CD4-positive, alpha-beta T cell (primary cell): ENCODE measurements at regions not wholly inside any gene's neighbourhood (a gene's known extent, or its start where the extent isn't known, plus 50 kb on each side); places are given as distances from the start of the nearest gene placed in this dataset.

Experiments used
- ATAC-seq: fragments of 200-7000 bp; cut with Tn5 transposase; one replicate; pipeline ENCODE4 v1.10.0; 2022; ENCODE audit warnings: mild to moderate bottlenecking; ENCODE audit not compliant: poor library complexity
- CTCF ChIA-PET: fragments of 350-600 bp; sonication (Branson Sonifier 250); formaldehyde crosslinking; loops from one replicate; lab custom pipeline; 2021; ENCODE audit warnings: antibody characterized with exemption, inconsistent platforms; lab: Charles Lee
- POLR2A ChIA-PET: fragments of 350-600 bp; sonication (Branson Sonifier 250); formaldehyde crosslinking; loops from one replicate; lab custom pipeline; 2021; ENCODE audit warnings: antibody characterized with exemption, inconsistent platforms; lab: Charles Lee
- DNase-seq, 14 experiments: peaks; one replicate each; pipeline ENCODE4 v3.0.0-alpha.2; 2013 to 2020; ENCODE audit warnings: mixed read lengths in 2 of 14
- H3K27ac ChIP-seq, 2 donors: one replicate each; pipeline versions ENCODE4 v1.5.1 to v1.7.0; 2013; ENCODE audit warnings: low read length in 2 of 2, low read depth in 1 of 2, mild to moderate bottlenecking in 1 of 2
- H3K27me3 ChIP-seq, 2 experiments: 1 replicate in 1 of 2; 2 replicates in 1 of 2; pipeline versions ENCODE4 v1.6.1 to v1.7.0; 2013; ENCODE audit warnings: low read length in 2 of 2, control low read depth in 1 of 2, mild to moderate bottlenecking in 1 of 2, moderate library complexity in 1 of 2; ENCODE audit not compliant: insufficient read depth in 2 of 2, control insufficient read depth in 1 of 2
- H3K36me3 ChIP-seq: one replicate; pipeline ENCODE4 v1.6.1; 2013; ENCODE audit warnings: low read length, control low read depth; ENCODE audit not compliant: insufficient read depth
- H3K4me1 ChIP-seq: one replicate; pipeline ENCODE4 v1.6.1; 2013; ENCODE audit warnings: low read length, control low read depth; ENCODE audit not compliant: insufficient read depth
- H3K4me3 ChIP-seq: one replicate; pipeline ENCODE4 v1.5.1; 2013; ENCODE audit warnings: mild to moderate bottlenecking, low read length, moderate library complexity
- H3K9me3 ChIP-seq, 2 experiments: 1 replicate in 1 of 2; 2 replicates in 1 of 2; pipeline versions ENCODE4 v1.6.1 to v1.7.0; 2013; ENCODE audit warnings: low read length in 2 of 2, mild to moderate bottlenecking in 2 of 2, control low read depth in 1 of 2, moderate library complexity in 1 of 2; ENCODE audit not compliant: control insufficient read depth in 1 of 2, insufficient read depth in 1 of 2
- H3K27ac Mint-ChIP-seq: one replicate; pipeline ENCODE4 v1.8.0; 2020; ENCODE audit warnings: mixed read lengths
- H3K27me3 Mint-ChIP-seq: one replicate; pipeline ENCODE4 v1.8.0; 2021; ENCODE audit warnings: mixed read lengths
- H3K36me3 Mint-ChIP-seq: one replicate; pipeline ENCODE4 v1.8.0; 2021; ENCODE audit warnings: low read depth, mixed read lengths
- H3K4me1 Mint-ChIP-seq: one replicate; pipeline ENCODE4 v1.8.0; 2021; ENCODE audit warnings: low read depth, mixed read lengths
- H3K4me3 Mint-ChIP-seq: one replicate; pipeline ENCODE4 v1.8.0; 2020; ENCODE audit warnings: mild to moderate bottlenecking, mixed read lengths
- H3K9me3 Mint-ChIP-seq: one replicate; pipeline ENCODE4 v1.8.0; 2020; ENCODE audit warnings: mixed read lengths
- CTCF ChIP-seq: fragments of 200-600 bp; IDR thresholded peaks from one replicate; pipeline ENCODE4 v1.8.0; 2022; ENCODE audit warnings: antibody characterized with exemption, mild to moderate bottlenecking
- intact Hi-C, 2 experiments: fragments of 100-400 bp; cut with DNase I in 1 of 2; cut with micrococcal nuclease in 1 of 2; formaldehyde crosslinking; loops; one replicate each; pipeline versions ENCODE4 v1.15.1 to v1.9.0; 2023 to 2025; cut with DNase I, micrococcal nuclease

GRCh38 chr6:167394820-167395219 is 69.9 kb downstream of the TTLL2 start:
- H3K27ac ChIP-seq, result no peak overlapping the region
- Mint-ChIP-seq H3K27me3 (peaks cover 6% of the 10 kb centered on the region), H3K27ac (no peak overlapping the region), H3K9me3 (no peaks in the 10 kb centered on the region), H3K4me1 (no peaks in the 10 kb centered on the region), H3K36me3 (no peaks in the 10 kb centered on the region), H3K4me3 (no peak overlapping the region)
- no peak for TF ChIP-seq CTCF
- no peak overlapping the region for H3K4me3 ChIP-seq
- H3K27me3 ChIP-seq, result no peaks in the 10 kb centered on the region
- intact Hi-C loops, result no loop called here
- H3K4me1 ChIP-seq, result no peaks in the 10 kb centered on the region
- no peak for ATAC-seq
- ChIA-PET CTCF (no interaction called here), POLR2A (no interaction called here)
- no peak for DNase-seq
- no peaks in the 10 kb centered on the region for H3K36me3 ChIP-seq
- no peaks in the 10 kb centered on the region for H3K9me3 ChIP-seq

GRCh38 chr6:167396068-167396658 is 71.3 kb downstream of the TTLL2 start:
- intact Hi-C loops, result no loop called here
- Mint-ChIP-seq H3K4me3 (no peak overlapping the region), H3K36me3 (no peaks in the 10 kb centered on the region), H3K27me3 (peaks cover 10% of the 10 kb centered on the region), H3K27ac (no peak overlapping the region), H3K9me3 (no peaks in the 10 kb centered on the region), H3K4me1 (no peaks in the 10 kb centered on the region)
- no peak for TF ChIP-seq CTCF
- Histone ChIP-seq H3K27ac (no peak overlapping the region), H3K27me3 (no peaks in the 10 kb centered on the region), H3K9me3 (no peaks in the 10 kb centered on the region), H3K4me1 (no peaks in the 10 kb centered on the region), H3K36me3 (no peaks in the 10 kb centered on the region), H3K4me3 (no peak overlapping the region)
- DNase-seq, result no peak
- ATAC-seq, result no peak
- CTCF ChIA-PET, result no interaction called here
- POLR2A ChIA-PET, result no interaction called here

- intact Hi-C loops, result no loop called here
- Mint-ChIP-seq H3K27me3 (peaks cover 14% of the 10 kb centered on the region), H3K36me3 (no peaks in the 10 kb centered on the region), H3K9me3 (no peaks in the 10 kb centered on the region), H3K4me3 (no peak overlapping the region), H3K4me1 (no peaks in the 10 kb centered on the region), H3K27ac (no peak overlapping the region)
- H3K36me3 ChIP-seq, result no peaks in the 10 kb centered on the region
- no peaks in the 10 kb centered on the region for H3K9me3 ChIP-seq
- DNase-seq (no peak), ATAC-seq (no peak)
- POLR2A ChIA-PET, result no interaction called here
- TF ChIP-seq CTCF, result no peak
- H3K27me3 ChIP-seq, result no peaks in the 10 kb centered on the region
- no peak overlapping the region for H3K4me3 ChIP-seq
- no peaks in the 10 kb centered on the region for H3K4me1 ChIP-seq
- CTCF ChIA-PET, result no interaction called here
- H3K27ac ChIP-seq, result no peak overlapping the region
Measured at GRCh38 chr6:167396659-167397490, 72.0 kb downstream of the TTLL2 start.
